Gastroesophageal sphincter (tissue), 4 donors: ENCODE measurements at regions not wholly inside any gene's neighbourhood (a gene's known extent, or its start where the extent isn't known, plus 50 kb on each side); places are given as distances from the start of the nearest gene placed in this dataset.

Experiments used
- ATAC-seq: fragments of 150-250 bp; one replicate; pipeline ENCODE4 v1.9.1; 2016; ENCODE audit warnings: mild to moderate bottlenecking, moderate library complexity
- H3K27ac ChIP-seq, 4 donors: fragments of 200-600 bp; sonication (generic) in 3 of 4; 1 replicate in 3 of 4; 2 replicates in 1 of 4; pipeline ENCODE4 v1.5.1; 2016 to 2019
- H3K27me3 ChIP-seq: fragments of 200-600 bp; sonication (generic); one replicate; pipeline ENCODE4 v1.5.1; 2019
- H3K36me3 ChIP-seq, 2 donors: fragments of 200-600 bp; sonication (generic); one replicate each; pipeline ENCODE4 v1.5.1; 2019; ENCODE audit warnings: control low read depth in 1 of 2
- H3K4me1 ChIP-seq, 3 donors: fragments of 200-600 bp; sonication (generic); 1 replicate in 2 of 3; 2 replicates in 1 of 3; pipeline ENCODE4 v1.5.1; 2016 to 2019; ENCODE audit warnings: control low read depth in 2 of 3
- H3K4me3 ChIP-seq, 2 donors: fragments of 200-600 bp; sonication (generic); one replicate each; pipeline ENCODE4 v1.5.1; 2019; ENCODE audit warnings: mild to moderate bottlenecking in 1 of 2, moderate library complexity in 1 of 2
- H3K9me3 ChIP-seq, 3 donors: fragments of 200-600 bp; sonication (generic); one replicate each; pipeline ENCODE4 v1.5.1; 2017 to 2019; ENCODE audit warnings: control low read depth in 2 of 3
- EP300 ChIP-seq: sonication (generic); formaldehyde crosslinking; IDR thresholded peaks from one replicate; pipeline ENCODE4 v1.6.1; 2017; ENCODE audit warnings: antibody characterized with exemption, mild to moderate bottlenecking
- POLR2A ChIP-seq, 2 donors: fragments of 450-650 bp; IDR thresholded peaks; one replicate each; pipeline ENCODE4 v1.6.1; 2017; ENCODE audit warnings: antibody characterized with exemption in 2 of 2, mild to moderate bottlenecking in 2 of 2, moderate library complexity in 1 of 2
- POLR2AphosphoS5 ChIP-seq: sonication (generic); formaldehyde crosslinking; IDR thresholded peaks from one replicate; pipeline ENCODE4 v1.6.1; 2017; ENCODE audit warnings: antibody characterized with exemption
- WGBS, 2 donors: methylation state at CpG; one replicate each; pipeline ENCODE4 v1.1.5; 2018; ENCODE audit warnings: low coverage in 1 of 2; 5-methylcytosine and 5-hydroxymethylcytosine counted together
- TF ChIP-seq, protein P1 (sequence below), 4 experiments: fragments of 200-600 bp in 2 of 4; fragments of 450-650 bp in 2 of 4; sonication (generic) in 1 of 4; IDR thresholded peaks; one replicate each; pipeline ENCODE4 v1.5.1; 2017 to 2019; ENCODE audit warnings: antibody characterized with exemption in 4 of 4, mild to moderate bottlenecking in 2 of 4, moderate library complexity in 2 of 4

DNA sequence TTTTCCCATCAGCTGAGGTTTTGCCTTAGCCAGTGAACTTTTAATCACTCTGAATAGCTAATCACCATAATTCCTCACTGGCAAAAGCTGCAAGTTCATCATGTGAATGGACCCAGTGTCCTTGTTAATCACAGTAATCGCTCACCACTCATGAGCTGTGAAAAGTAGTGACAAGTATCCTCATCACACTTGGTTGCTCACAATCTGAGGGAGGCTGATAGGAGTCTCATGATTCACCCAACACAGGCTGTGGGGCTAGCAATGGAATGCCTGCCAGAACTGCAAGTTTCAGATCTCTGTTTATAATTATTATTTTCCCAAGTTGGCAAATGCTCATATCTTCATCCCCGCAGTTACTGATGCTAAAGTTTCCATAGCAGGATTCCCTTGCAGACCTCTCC is 467.2 kb downstream of the KIF4B start:
- peaks cover 0 to 7% (median 0%) of the 10 kb centered on the region in 3 donors for H3K9me3 ChIP-seq
- no peak overlapping the region for H3K27ac ChIP-seq
- 30 to 36% methylated on average over 1 to 2 of the region's 2 CpGs for WGBS, 2 donors
- no peak for ATAC-seq
- no peak for TF ChIP-seq POLR2AphosphoS5
- no peak for TF ChIP-seq POLR2A (IDR thresholded peaks at IDR 0.05)
- TF ChIP-seq, protein P1, sequence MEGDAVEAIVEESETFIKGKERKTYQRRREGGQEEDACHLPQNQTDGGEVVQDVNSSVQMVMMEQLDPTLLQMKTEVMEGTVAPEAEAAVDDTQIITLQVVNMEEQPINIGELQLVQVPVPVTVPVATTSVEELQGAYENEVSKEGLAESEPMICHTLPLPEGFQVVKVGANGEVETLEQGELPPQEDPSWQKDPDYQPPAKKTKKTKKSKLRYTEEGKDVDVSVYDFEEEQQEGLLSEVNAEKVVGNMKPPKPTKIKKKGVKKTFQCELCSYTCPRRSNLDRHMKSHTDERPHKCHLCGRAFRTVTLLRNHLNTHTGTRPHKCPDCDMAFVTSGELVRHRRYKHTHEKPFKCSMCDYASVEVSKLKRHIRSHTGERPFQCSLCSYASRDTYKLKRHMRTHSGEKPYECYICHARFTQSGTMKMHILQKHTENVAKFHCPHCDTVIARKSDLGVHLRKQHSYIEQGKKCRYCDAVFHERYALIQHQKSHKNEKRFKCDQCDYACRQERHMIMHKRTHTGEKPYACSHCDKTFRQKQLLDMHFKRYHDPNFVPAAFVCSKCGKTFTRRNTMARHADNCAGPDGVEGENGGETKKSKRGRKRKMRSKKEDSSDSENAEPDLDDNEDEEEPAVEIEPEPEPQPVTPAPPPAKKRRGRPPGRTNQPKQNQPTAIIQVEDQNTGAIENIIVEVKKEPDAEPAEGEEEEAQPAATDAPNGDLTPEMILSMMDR (IDR thresholded peaks at IDR 0.05): no peak
- no peak for TF ChIP-seq EP300
- H3K4me1 ChIP-seq: no peaks in the 10 kb centered on the region
- no peaks in the 10 kb centered on the region for H3K27me3 ChIP-seq
- no peak overlapping the region for H3K4me3 ChIP-seq
- H3K36me3 ChIP-seq: no peaks in the 10 kb centered on the region

DNA sequence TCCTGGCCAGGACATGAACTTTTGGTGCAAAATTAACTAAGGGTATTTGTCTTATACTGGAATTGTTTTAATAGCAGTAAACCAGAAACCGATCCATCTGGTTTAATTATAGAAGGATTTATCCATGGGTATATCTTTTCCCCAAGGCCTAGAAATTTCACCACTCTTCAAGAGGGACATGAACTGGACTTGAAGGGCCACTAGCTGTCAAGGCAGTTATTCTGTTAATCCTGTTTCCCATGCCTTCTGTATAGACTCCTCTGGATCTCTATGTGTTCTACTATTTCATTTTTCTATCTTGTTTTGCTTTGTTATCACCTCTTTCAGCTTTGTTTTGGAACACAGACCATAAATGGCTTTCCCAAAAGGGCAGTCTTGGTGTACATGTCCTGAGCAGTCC is 467.6 kb downstream of the KIF4B start:
- Histone ChIP-seq H3K4me3 (no peak overlapping the region), H3K27me3 (no peaks in the 10 kb centered on the region), H3K27ac (no peak overlapping the region), H3K4me1 (no peaks in the 10 kb centered on the region), H3K9me3 (peaks cover 0 to 2% (median 0%) of the 10 kb centered on the region in 3 donors), H3K36me3 (no peaks in the 10 kb centered on the region)
- 11 to 70% methylated on average over 1 of the region's 1 CpG for WGBS, 2 donors
- no peak for ATAC-seq
- no peak for TF ChIP-seq EP300
- TF ChIP-seq POLR2AphosphoS5: no peak
- no peak for TF ChIP-seq POLR2A (IDR thresholded peaks at IDR 0.05)
- TF ChIP-seq, protein P1 (IDR thresholded peaks at IDR 0.05): no peak

GRCh38 chr5:155482428-155482827 is 468.9 kb downstream of the KIF4B start:
- Histone ChIP-seq H3K9me3 (no peaks in the 10 kb centered on the region), H3K4me3 (no peak overlapping the region), H3K27me3 (no peaks in the 10 kb centered on the region), H3K27ac (no peak overlapping the region), H3K4me1 (no peaks in the 10 kb centered on the region), H3K36me3 (no peaks in the 10 kb centered on the region)
- TF ChIP-seq POLR2AphosphoS5 (no peak), POLR2A (IDR thresholded peaks at IDR 0.05) (no peak), EP300 (no peak)
- TF ChIP-seq, protein P1 (IDR thresholded peaks at IDR 0.05): no peak
- ATAC-seq: no peak

DNA sequence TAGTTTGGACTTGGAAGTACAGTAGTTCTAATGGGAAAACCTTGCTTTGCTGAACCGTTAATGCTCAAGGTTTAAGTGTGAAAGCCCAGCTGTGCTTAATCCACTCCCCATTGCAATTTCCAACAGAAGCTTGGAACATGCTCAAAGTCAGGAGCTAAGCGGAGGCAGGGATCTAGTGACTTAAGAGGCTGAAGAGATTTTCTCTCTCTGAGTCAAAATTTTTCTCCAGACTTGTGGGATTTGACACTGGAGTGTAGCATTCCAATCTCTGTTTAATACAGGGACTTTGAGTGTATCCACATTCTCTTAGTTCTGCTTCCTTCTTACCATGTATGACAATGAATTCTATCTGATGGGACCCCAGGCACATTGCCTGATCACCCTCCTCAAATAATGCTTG is 471.8 kb downstream of the KIF4B start:
- 26 to 35% methylated on average over 2 of the region's 2 CpGs for WGBS, 2 donors
- ATAC-seq: no peak
- H3K4me1 ChIP-seq: no peaks in the 10 kb centered on the region
- TF ChIP-seq, protein P1 (IDR thresholded peaks at IDR 0.05): no peak
- TF ChIP-seq POLR2A (IDR thresholded peaks at IDR 0.05) (no peak), POLR2AphosphoS5 (no peak), EP300 (no peak)
- H3K27me3 ChIP-seq: no peaks in the 10 kb centered on the region
- no peak overlapping the region for H3K27ac ChIP-seq
- H3K36me3 ChIP-seq: no peaks in the 10 kb centered on the region
- H3K9me3 ChIP-seq: peaks cover 0 to 4% (median 0%) of the 10 kb centered on the region in 3 donors
- no peak overlapping the region for H3K4me3 ChIP-seq

- H3K4me1 ChIP-seq: no peaks in the 10 kb centered on the region
- H3K4me3 ChIP-seq: no peak overlapping the region
- no peaks in the 10 kb centered on the region for H3K27me3 ChIP-seq
- ATAC-seq: no peak
- no peak overlapping the region for H3K27ac ChIP-seq
- TF ChIP-seq, protein P1 (IDR thresholded peaks at IDR 0.05): no peak
- no peak for TF ChIP-seq EP300
- no peak for TF ChIP-seq POLR2A (IDR thresholded peaks at IDR 0.05)
- no peak for TF ChIP-seq POLR2AphosphoS5
- H3K36me3 ChIP-seq: no peaks in the 10 kb centered on the region
- H3K9me3 ChIP-seq: peaks cover 0 to 4% (median 0%) of the 10 kb centered on the region in 3 donors
These were observed 476.4 kb downstream of the KIF4B start for GRCh38 chr5:155489949-155490348.
